ENCODE measurements at regions not wholly inside any gene's neighbourhood (a gene's known extent, or its start where the extent isn't known, plus 50 kb on each side); places are given as distances from the start of the nearest gene placed in this dataset.

GRCh38 chr21:28749536-28749935, 243.1 kb downstream of the LTN1 start:
- DNase-seq (ENCODE audit: low spot score) = no peak

GRCh38 chr21:28747464-28747863, 245.2 kb downstream of the LTN1 start:
- DNase-seq (ENCODE audit: low spot score) = no peak

GRCh38 chr21:28746166-28746565, 246.5 kb downstream of the LTN1 start:
- no peak for DNase-seq (ENCODE audit: low spot score)

GRCh38 chr21:28745131-28746016, 247.3 kb downstream of the LTN1 start:
- DNase-seq (ENCODE audit: low spot score) = peak; percentile 76

GRCh38 chr21:28743723-28744122, 249.0 kb downstream of the LTN1 start:
- no peak for DNase-seq (ENCODE audit: low spot score)

- peak; percentile 15 for DNase-seq (ENCODE audit: low spot score)
Observed at GRCh38 chr21:28742527-28742926, 250.2 kb downstream of the LTN1 start.

- DNase-seq (ENCODE audit: low spot score) = no peak
Observed at GRCh38 chr21:28740125-28740524, 252.6 kb downstream of the LTN1 start.

- DNase-seq (ENCODE audit: low spot score) = no peak
Observed at GRCh38 chr21:28738882-28739281, 253.8 kb downstream of the LTN1 start.

GRCh38 chr21:28738420-28738704, 254.3 kb downstream of the LTN1 start:
- DNase-seq (ENCODE audit: low spot score) = no peak

GRCh38 chr21:28737674-28738419, 254.8 kb downstream of the LTN1 start:
- DNase-seq (ENCODE audit: low spot score) = no peak

- DNase-seq (ENCODE audit: low spot score) = no peak
Observed at GRCh38 chr21:28734522-28735175, 258.0 kb downstream of the LTN1 start.

- DNase-seq (ENCODE audit: low spot score) = no peak
Observed at GRCh38 chr21:28731700-28732321, 260.9 kb downstream of the LTN1 start.

- DNase-seq (ENCODE audit: low spot score) = no peak
Observed at GRCh38 chr21:28729887-28730286, 262.8 kb downstream of the LTN1 start.

- DNase-seq (ENCODE audit: low spot score) = no peak
Observed at GRCh38 chr21:28727809-28728208, 264.9 kb downstream of the LTN1 start.

- no peak for DNase-seq (ENCODE audit: low spot score)
Observed at GRCh38 chr21:28725396-28725795, 267.3 kb downstream of the LTN1 start.

GRCh38 chr21:28723646-28724045, 269.0 kb downstream of the LTN1 start:
- no peak for DNase-seq (ENCODE audit: low spot score)

- DNase-seq (ENCODE audit: low spot score) = no peak
Observed at GRCh38 chr21:28719723-28720122, 273.0 kb downstream of the LTN1 start.

- DNase-seq (ENCODE audit: low spot score) = no peak
Observed at GRCh38 chr21:28714777-28715464, 277.8 kb downstream of the LTN1 start.

GRCh38 chr21:28712411-28712810, 280.3 kb downstream of the LTN1 start:
- no peak for DNase-seq (ENCODE audit: low spot score)

- no peak for DNase-seq (ENCODE audit: low spot score)
Observed at GRCh38 chr21:28705616-28706015, 287.1 kb downstream of the LTN1 start.

GRCh38 chr21:28704746-28705145, 287.9 kb downstream of the LTN1 start:
- DNase-seq (ENCODE audit: low spot score) = no peak

- no peak for DNase-seq (ENCODE audit: low spot score)
Observed at GRCh38 chr21:28703861-28704260, 288.8 kb downstream of the LTN1 start.
